Spleen (tissue), 11 donors: ENCODE measurements at regions not wholly inside any gene's neighbourhood (a gene's known extent, or its start where the extent isn't known, plus 50 kb on each side); places are given as distances from the start of the nearest gene placed in this dataset.

Source experiments
- DNase-seq: peaks from one replicate; pipeline ENCODE4 v3.0.0-alpha.2; 2020
- H3K27ac ChIP-seq, 8 donors: fragments of 200-600 bp; sonication (generic) in 7 of 8; 1 replicate in 4 of 8; 2 replicates in 4 of 8; pipeline versions ENCODE4 v1.5.0 to v1.8.0; 2016 to 2021; ENCODE audit warnings: inconsistent platforms in 4 of 8, mild to moderate bottlenecking in 4 of 8, moderate library complexity in 1 of 8
- H3K27me3 ChIP-seq, 7 donors: fragments of 200-600 bp; sonication (generic) in 6 of 7; replicated peaks in 1 of 7; 1 replicate in 4 of 7; 2 replicates in 3 of 7; pipeline versions ENCODE4 v1.5.0 to v1.8.0; 2016 to 2021; ENCODE audit warnings: inconsistent platforms in 3 of 7, mild to moderate bottlenecking in 1 of 7
- H3K36me3 ChIP-seq, 6 donors: fragments of 200-600 bp; sonication (generic) in 5 of 6; 1 replicate in 4 of 6; 2 replicates in 2 of 6; pipeline versions ENCODE4 v1.5.0 to v1.8.0; 2016 to 2021; ENCODE audit warnings: inconsistent platforms in 2 of 6
- H3K4me1 ChIP-seq, 6 donors: fragments of 200-600 bp; sonication (generic) in 5 of 6; 1 replicate in 3 of 6; 2 replicates in 3 of 6; pipeline versions ENCODE4 v1.5.0 to v1.8.0; 2016 to 2021; ENCODE audit warnings: inconsistent platforms in 3 of 6
- H3K4me3 ChIP-seq, 8 donors: fragments of 200-600 bp; sonication (generic) in 7 of 8; 1 replicate in 4 of 8; 2 replicates in 4 of 8; pipeline versions ENCODE4 v1.5.0 to v1.8.0; 2016 to 2021; ENCODE audit warnings: inconsistent platforms in 4 of 8, mild to moderate bottlenecking in 4 of 8, moderate library complexity in 2 of 8
- H3K9me3 ChIP-seq, 8 donors: fragments of 200-600 bp; sonication (generic) in 7 of 8; 1 replicate in 4 of 8; 2 replicates in 4 of 8; pipeline versions ENCODE4 v1.5.0 to v1.8.0; 2016 to 2021; ENCODE audit warnings: inconsistent platforms in 4 of 8
- POLR2A ChIP-seq, 3 donors: fragments of 450-650 bp; IDR thresholded peaks; one replicate each; pipeline ENCODE4 v1.5.1; 2017; ENCODE audit warnings: antibody characterized with exemption in 3 of 3, mild to moderate bottlenecking in 1 of 3
- POLR2AphosphoS5 ChIP-seq, 3 donors: sonication (generic); formaldehyde crosslinking; IDR thresholded peaks; one replicate each; pipeline ENCODE4 v1.5.1; 2017; ENCODE audit warnings: antibody characterized with exemption in 3 of 3
- WGBS, 5 donors: extraction: QIAGEN DNeasy Blood & Tissue Kit in 3 of 5; methylation state at CpG; one replicate each; pipeline versions ENCODE4 v1.1.5 to v1.1.7; 2013 to 2018; 5-methylcytosine and 5-hydroxymethylcytosine counted together
- intact Hi-C: fragments of 100-400 bp; cut with DNase I; formaldehyde crosslinking; loops from one replicate; pipeline ENCODE4 v1.15.0; 2023; ENCODE audit warnings: low total_unique reads
- TF ChIP-seq, protein P1 (sequence below), 11 experiments: fragments of 200-600 bp in 7 of 11; fragments of 450-650 bp in 4 of 11; sonication (generic) in 4 of 11; IDR thresholded peaks in 8 of 11; conservative IDR thresholded peaks in 3 of 11; 1 replicate in 7 of 11; 2 replicates in 4 of 11; pipeline versions ENCODE4 v1.4.0 to v1.8.0; 2016 to 2021; ENCODE audit warnings: antibody characterized with exemption in 11 of 11, inconsistent platforms in 4 of 11, mild to moderate bottlenecking in 1 of 11
- donor health status: healthy with polysubstance abuse.
- donor health status: DM: no; HTN: no; CAD: no; lungs with moderate emphysema.
- donor health status: DM: no; HTN: no; CAD: no.
- donor health status: Bipolar disorder and iron deficiency.
- donor health status: healthy.
- donor health status: DM: no; HTN: no; CAD: no.
- donor health status: DM: yes; HTN: yes; CAD: no.

- 76 to 86% (median 77%) methylated on average over 2 of the region's 2 CpGs for WGBS, 5 donors
- no peak for DNase-seq
- no peaks in the 10 kb centered on the region for H3K36me3 ChIP-seq
These were observed 550.8 kb downstream of the IPMK start for GRCh38 chr10:57716884-57717283.

DNA sequence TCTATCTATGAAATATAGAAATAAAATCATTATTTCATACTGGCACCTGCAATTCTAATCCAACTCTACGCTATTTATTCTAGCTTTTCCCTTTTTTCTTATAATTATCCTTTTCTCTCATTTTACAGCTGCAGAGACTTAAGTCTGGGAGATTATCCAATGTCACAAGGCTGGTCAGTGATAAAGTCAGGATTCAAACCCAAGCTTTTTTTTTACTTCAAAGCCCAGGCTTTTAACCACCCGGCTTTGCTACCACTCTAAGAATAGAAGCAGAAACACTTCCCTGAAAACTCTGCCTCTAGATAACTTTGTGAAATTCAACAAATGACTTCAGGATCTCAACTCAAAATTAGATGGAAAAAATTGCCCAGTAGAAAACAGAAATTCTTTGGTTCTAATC, 552.5 kb downstream of the IPMK start:
- Histone ChIP-seq H3K27ac (no peak overlapping the region), H3K4me3 (no peak overlapping the region), H3K9me3 (peaks cover 0 to 5% (median 0%) of the 10 kb centered on the region in 8 donors), H3K36me3 (no peaks in the 10 kb centered on the region), H3K4me1 (no peaks in the 10 kb centered on the region), H3K27me3 (no peaks in the 10 kb centered on the region)
- no peak for DNase-seq
- TF ChIP-seq, protein P1, sequence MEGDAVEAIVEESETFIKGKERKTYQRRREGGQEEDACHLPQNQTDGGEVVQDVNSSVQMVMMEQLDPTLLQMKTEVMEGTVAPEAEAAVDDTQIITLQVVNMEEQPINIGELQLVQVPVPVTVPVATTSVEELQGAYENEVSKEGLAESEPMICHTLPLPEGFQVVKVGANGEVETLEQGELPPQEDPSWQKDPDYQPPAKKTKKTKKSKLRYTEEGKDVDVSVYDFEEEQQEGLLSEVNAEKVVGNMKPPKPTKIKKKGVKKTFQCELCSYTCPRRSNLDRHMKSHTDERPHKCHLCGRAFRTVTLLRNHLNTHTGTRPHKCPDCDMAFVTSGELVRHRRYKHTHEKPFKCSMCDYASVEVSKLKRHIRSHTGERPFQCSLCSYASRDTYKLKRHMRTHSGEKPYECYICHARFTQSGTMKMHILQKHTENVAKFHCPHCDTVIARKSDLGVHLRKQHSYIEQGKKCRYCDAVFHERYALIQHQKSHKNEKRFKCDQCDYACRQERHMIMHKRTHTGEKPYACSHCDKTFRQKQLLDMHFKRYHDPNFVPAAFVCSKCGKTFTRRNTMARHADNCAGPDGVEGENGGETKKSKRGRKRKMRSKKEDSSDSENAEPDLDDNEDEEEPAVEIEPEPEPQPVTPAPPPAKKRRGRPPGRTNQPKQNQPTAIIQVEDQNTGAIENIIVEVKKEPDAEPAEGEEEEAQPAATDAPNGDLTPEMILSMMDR (IDR thresholded peaks at IDR 0.05 in 8 of 11, conservative IDR thresholded peaks at IDR 0.05 in 3 of 11), result no peak
- TF ChIP-seq POLR2AphosphoS5 (IDR thresholded peaks at IDR 0.05) (no peak), POLR2A (IDR thresholded peaks at IDR 0.05) (no peak)
- WGBS, 5 donors, result 59 to 73% (median 67%) methylated on average over 2 of the region's 2 CpGs
- intact Hi-C loops, result no loop called here

More at GRCh38 chr10:57716884-57717283, 550.8 kb downstream of the IPMK start:
- H3K27me3 ChIP-seq, result no peaks in the 10 kb centered on the region
- H3K9me3 ChIP-seq, result peaks cover 0 to 6% (median 0%) of the 10 kb centered on the region in 8 donors
- intact Hi-C loops, result no loop called here
- no peak for TF ChIP-seq POLR2AphosphoS5 (IDR thresholded peaks at IDR 0.05)
- TF ChIP-seq POLR2A (IDR thresholded peaks at IDR 0.05), result no peak
- TF ChIP-seq, protein P1 (IDR thresholded peaks at IDR 0.05 in 8 of 11, conservative IDR thresholded peaks at IDR 0.05 in 3 of 11), result no peak
- H3K4me3 ChIP-seq, result no peak overlapping the region
- no peaks in the 10 kb centered on the region for H3K4me1 ChIP-seq
- no peak overlapping the region for H3K27ac ChIP-seq

DNA sequence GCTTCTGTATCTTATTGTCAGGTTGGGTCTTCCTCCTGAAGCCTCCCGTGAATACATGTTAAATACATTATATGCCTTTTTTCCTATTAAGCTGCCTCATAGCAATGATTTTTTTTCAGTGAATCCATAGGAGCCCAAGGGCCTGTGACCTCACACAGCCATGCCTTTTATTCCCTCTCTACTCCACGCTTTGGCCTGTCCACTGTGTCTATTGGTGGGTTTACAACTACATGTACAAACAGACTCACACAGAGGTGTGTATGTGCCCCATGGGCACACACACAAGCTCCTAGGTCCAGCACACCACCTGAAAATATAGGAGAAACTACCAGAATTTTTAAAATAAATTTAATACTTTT, 560.4 kb downstream of the IPMK start:
- H3K4me3 ChIP-seq, result no peak overlapping the region
- H3K9me3 ChIP-seq, result no peaks in the 10 kb centered on the region
- intact Hi-C loops, result no loop called here
- H3K4me1 ChIP-seq, result no peaks in the 10 kb centered on the region
- DNase-seq, result no peak
- WGBS, 5 donors, result 26 to 71% (median 48%) methylated on average over 2 of the region's 2 CpGs
- no peak for TF ChIP-seq POLR2A (IDR thresholded peaks at IDR 0.05)
- TF ChIP-seq POLR2AphosphoS5 (IDR thresholded peaks at IDR 0.05), result no peak
- TF ChIP-seq, protein P1 (IDR thresholded peaks at IDR 0.05 in 8 of 11, conservative IDR thresholded peaks at IDR 0.05 in 3 of 11), result no peak
- no peak overlapping the region for H3K27ac ChIP-seq
- no peaks in the 10 kb centered on the region for H3K27me3 ChIP-seq
- no peaks in the 10 kb centered on the region for H3K36me3 ChIP-seq

DNA sequence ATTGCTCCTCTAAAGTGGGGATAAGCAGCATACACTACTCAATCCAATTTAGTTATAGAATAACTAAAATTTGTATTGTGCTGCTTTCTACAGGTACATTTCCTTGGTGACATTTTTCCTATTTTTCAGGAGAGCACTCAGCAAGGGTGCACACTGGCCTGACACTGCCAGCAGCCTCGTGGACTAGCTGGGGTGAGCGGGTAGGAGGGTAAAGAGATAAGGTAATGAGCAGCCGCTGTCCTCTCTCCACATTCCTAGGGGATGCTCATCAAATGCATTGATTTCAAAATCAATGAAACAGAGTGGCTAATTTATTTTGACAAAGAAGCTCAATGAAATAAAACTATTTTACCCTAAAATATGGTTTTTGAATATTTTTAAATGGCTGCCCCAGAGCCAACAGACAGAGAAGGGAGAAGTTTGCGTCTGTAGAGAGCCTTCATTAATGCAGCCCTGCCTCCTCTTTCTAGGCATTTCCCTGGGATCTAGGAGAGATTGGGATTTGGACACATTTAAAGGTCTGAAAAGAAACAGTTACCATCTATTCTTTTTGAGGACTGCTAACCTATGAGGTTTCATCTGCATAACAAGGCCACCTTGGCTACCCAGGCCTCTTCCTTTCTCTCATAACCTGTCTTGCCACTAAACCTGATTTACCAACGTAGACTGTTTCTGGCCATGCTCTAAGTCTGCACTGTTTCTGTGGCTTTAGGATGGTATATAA, 561.0 kb downstream of the IPMK start:
- 68 to 73% (median 72%) methylated on average over 5 of the region's 5 CpGs for WGBS, 5 donors
- Histone ChIP-seq H3K9me3 (no peaks in the 10 kb centered on the region), H3K36me3 (no peaks in the 10 kb centered on the region), H3K4me3 (no peak overlapping the region), H3K27ac (no peak overlapping the region), H3K4me1 (no peaks in the 10 kb centered on the region), H3K27me3 (no peaks in the 10 kb centered on the region)
- TF ChIP-seq POLR2A (IDR thresholded peaks at IDR 0.05), result no peak
- TF ChIP-seq, protein P1 (IDR thresholded peaks at IDR 0.05 in 8 of 11, conservative IDR thresholded peaks at IDR 0.05 in 3 of 11), result no peak
- no peak for TF ChIP-seq POLR2AphosphoS5 (IDR thresholded peaks at IDR 0.05)
- no peak for DNase-seq
- intact Hi-C loops, result no loop called here
